Activated T-helper 17 cell treated with anti-CD3 and anti-CD28 coated beads, Interleukin-2, amount 50 U/mL, for 72 hours (primary cell): ENCODE measurements at regions not wholly inside any gene's neighbourhood (a gene's known extent, or its start where the extent isn't known, plus 50 kb on each side); places are given as distances from the start of the nearest gene placed in this dataset.
"Not testable (repeated sequence)": the region's sequence is repeated elsewhere in the genome, so short reads cannot be mapped to it uniquely, and the experiment has no call there.

Experiments
- ATAC-seq: fragments of 150-1000 bp; cut with Tn5 transposase; replicated peaks from 2 replicates; pipeline ENCODE4 v1.10.0; 2021; ENCODE audit warnings: mild to moderate bottlenecking, moderate library complexity
- H3K27ac Mint-ChIP-seq: one replicate; pipeline ENCODE4 v1.8.0; 2022; ENCODE audit warnings: mixed read lengths
- H3K27me3 Mint-ChIP-seq: one replicate; pipeline ENCODE4 v1.8.0; 2022; ENCODE audit warnings: mixed read lengths
- H3K36me3 Mint-ChIP-seq: one replicate; pipeline ENCODE4 v1.8.0; 2022; ENCODE audit warnings: low read depth, mild to moderate bottlenecking, mixed read lengths
- H3K4me1 Mint-ChIP-seq: one replicate; pipeline ENCODE4 v1.8.0; 2022; ENCODE audit warnings: mixed read lengths
- H3K4me3 Mint-ChIP-seq: one replicate; pipeline ENCODE4 v1.8.0; 2022; ENCODE audit warnings: mild to moderate bottlenecking, mixed read lengths
- H3K9me3 Mint-ChIP-seq: one replicate; pipeline ENCODE4 v1.8.0; 2022; ENCODE audit warnings: mixed read lengths

DNA sequence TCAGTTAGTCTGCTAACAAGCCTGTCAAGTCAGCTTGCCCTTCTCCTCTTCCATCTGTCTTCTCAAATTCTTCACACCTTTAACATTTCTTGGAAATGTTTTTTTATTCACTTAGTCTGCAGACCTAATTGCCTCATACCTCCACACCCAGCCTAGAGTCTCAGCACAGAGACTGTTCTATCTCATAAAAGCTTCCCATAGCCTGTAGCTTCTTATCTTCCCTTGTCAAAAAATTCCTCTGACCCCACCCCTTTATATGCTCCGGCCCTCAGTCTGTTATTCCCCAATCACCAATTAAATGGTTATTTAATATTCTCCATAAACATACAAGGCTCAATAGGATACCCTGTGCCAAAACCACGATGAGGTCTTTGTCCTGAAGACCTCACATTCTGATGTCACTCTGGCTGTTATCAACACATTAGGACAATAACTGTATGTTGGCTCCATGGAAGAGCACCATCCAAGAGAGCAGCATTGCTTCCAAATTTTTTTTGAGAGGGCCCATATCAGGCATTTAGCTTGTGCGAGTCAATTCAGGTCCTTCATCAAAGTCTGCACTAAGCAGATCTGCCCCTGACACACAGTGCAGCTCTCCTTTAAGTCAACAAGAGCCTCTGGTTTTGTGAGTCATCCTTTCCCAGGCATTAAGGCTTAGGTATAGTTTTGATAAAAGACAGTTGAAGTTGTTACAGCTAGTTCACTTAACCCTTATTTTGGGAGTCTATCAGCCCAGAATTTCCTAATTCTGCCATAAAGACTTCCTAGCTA lies 83.2 kb upstream of the TBX18 start:
- no peaks in the 10 kb centered on the region for H3K36me3 Mint-ChIP-seq
- no peak overlapping the region for H3K4me3 Mint-ChIP-seq
- H3K27me3 Mint-ChIP-seq: no peaks in the 10 kb centered on the region
- no peaks in the 10 kb centered on the region for H3K4me1 Mint-ChIP-seq
- no peak overlapping the region for H3K27ac Mint-ChIP-seq
- peaks cover 12% of the 10 kb centered on the region for H3K9me3 Mint-ChIP-seq
- ATAC-seq: no peak

DNA sequence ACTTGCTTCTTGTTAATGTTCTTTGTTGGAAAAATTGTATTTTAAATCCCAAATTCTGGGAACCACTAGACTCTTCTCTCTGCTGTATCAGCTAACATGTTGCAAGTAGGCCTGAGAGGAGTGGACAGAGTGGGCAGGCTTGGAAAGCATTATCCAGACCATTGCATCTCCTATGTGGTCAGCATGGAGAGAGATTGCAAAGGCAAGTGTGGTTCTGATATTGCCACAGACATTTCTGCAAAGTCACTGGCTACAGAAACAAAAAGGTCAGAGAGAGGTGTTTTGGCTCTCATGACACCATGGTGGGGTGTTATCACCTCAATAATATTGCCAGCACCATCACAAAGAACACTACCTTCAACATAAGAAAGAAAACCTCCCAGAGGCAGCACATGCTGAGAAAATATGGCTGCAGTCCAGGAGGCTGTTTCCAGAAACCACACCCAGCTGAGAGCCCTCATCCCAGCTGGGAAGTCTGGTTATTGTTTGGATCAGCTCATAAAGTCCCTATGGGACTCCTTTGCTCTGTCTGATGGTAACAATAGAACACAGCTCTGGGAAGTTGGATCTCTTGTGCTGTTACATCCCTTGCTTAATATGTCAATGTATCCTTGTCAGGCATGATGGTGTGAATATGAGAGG lies 78.2 kb upstream of the TBX18 start:
- peaks cover 30% of the 10 kb centered on the region for H3K9me3 Mint-ChIP-seq
- H3K36me3 Mint-ChIP-seq: no peaks in the 10 kb centered on the region
- no peak overlapping the region for H3K4me3 Mint-ChIP-seq
- H3K27ac Mint-ChIP-seq: no peak overlapping the region
- no peak for ATAC-seq
- no peaks in the 10 kb centered on the region for H3K4me1 Mint-ChIP-seq
- H3K27me3 Mint-ChIP-seq: no peaks in the 10 kb centered on the region

DNA sequence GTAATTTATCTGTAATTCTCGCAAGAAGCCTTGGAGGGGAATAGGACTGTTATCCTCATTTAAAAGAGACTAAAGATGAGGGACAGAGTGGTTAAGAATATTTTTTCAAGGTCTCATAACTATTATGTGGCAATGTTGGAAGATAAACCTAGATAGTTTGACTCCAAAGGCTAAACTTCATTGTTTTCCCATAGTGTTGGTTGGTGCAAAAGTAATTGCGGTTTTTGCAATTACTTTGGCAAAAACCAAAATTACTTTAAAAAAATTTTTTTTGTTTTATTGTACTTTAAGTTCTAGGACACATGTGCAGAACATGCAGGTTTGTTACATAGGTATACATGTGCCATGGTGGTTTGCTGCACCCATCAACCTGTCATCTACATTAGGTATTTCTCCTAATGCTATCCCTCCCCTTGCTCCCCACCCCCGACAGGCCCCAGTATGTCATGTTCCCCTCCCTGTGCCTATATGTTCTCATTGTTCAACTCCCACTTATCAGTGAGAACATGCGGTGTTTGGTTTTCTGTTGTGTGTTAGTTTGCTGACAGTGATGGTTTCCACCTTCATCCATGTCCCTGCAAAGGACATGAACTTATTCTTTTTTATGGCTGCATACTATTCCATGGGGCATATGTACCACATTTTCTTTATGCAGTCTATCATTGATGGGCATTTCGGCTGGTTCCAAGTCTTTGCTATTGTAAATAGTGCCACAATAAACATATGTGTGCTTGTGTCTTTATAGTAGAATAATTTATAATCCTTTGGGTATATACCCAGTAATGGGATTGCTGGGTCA lies 72.9 kb upstream of the TBX18 start:
- not testable (repeated sequence) for H3K27ac Mint-ChIP-seq, ATAC-seq, H3K36me3 Mint-ChIP-seq, H3K4me3 Mint-ChIP-seq, H3K27me3 Mint-ChIP-seq, H3K4me1 Mint-ChIP-seq
- peaks cover 22% of the 10 kb centered on the region for H3K9me3 Mint-ChIP-seq

DNA sequence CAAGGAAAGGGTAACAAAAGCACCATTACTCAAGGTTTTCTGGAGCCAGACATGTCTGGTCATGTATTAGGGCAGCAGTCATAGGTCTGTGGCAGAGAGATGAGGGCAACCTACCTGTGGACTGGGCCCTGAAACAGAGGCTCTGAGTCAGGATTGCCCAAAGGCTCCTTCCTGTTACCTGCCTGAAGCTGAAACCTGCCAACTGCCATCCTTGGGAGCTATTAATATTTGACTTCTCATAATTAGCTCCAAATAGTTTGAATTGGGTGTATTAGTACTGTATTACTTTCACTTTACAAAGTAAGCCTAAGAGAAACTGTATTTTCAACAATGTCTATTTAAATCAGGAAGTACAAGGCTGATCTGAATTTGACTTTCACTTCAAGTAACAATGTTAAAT lies 72.0 kb upstream of the TBX18 start:
- Mint-ChIP-seq H3K4me3 (no peak overlapping the region), H3K36me3 (no peaks in the 10 kb centered on the region), H3K9me3 (peaks cover 17% of the 10 kb centered on the region), H3K27ac (no peak overlapping the region), H3K27me3 (no peaks in the 10 kb centered on the region), H3K4me1 (no peaks in the 10 kb centered on the region)
- no peak for ATAC-seq

DNA sequence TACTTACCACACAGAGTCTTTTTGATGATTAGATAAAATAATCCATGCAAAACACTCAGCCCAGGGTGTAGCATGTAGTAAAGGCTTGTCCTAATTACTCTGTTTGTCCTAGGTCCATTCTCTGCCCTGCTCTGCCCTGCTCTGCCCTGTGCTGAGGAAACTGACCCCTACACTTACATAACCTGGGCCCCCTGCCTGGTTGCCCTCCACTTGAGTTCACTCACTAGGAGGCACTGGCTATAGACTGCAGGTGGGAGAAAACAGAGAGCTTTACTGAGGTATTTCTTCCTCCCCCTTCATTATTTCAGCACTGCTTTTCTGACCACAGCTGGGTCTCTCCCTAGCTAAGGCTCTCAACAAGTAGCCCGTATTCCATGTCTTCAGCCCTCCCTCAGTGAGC lies 70.9 kb upstream of the TBX18 start:
- no peak for ATAC-seq
- Mint-ChIP-seq H3K4me1 (no peaks in the 10 kb centered on the region), H3K27ac (no peak overlapping the region), H3K27me3 (no peaks in the 10 kb centered on the region), H3K9me3 (peaks cover 7% of the 10 kb centered on the region), H3K4me3 (no peak overlapping the region), H3K36me3 (no peaks in the 10 kb centered on the region)

DNA sequence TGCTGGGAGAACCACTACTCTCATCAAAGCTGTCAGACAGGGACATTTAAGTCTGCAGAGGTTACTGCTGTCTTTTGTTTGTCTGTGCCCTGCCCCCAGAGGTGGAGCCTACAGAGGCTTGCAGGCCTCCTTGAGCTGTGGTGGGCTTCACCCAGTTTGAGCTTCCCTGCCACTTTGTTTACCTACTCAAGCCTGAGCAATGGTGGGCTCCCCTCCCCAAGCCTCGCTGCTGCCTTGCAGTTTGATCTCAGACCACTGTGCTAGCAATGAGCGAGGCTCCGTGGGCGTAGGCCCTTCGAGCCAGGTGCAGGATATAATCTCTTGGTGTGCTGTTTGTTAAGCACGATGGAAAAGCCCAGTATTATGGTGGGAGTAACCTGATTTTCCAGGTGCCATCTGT lies 67.5 kb upstream of the TBX18 start:
- peaks cover 11% of the 10 kb centered on the region for H3K9me3 Mint-ChIP-seq
- not testable (repeated sequence) for ATAC-seq, H3K36me3 Mint-ChIP-seq

DNA sequence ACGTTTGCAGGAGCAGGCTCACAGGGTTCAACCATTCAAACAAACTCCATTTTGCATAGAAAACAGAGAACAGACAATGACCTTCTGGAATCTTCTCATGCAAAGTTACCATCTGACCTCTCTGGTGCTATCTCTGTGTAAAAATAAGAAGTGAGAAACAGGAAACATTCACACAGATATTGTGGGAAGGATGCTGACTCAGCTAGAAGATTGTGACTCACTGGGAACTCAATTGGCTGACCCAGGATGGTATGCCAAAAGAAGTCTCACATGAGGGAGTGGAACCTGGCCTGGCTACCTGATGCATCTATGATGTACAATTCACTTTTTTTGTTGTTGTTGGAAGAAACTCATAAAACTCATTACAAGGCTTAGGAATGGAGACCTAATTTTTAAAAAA lies 61.1 kb upstream of the TBX18 start:
- no peaks in the 10 kb centered on the region for H3K36me3 Mint-ChIP-seq
- no peak overlapping the region for H3K4me3 Mint-ChIP-seq
- ATAC-seq: no peak
- H3K27ac Mint-ChIP-seq: no peak overlapping the region
- H3K9me3 Mint-ChIP-seq: peaks cover 11% of the 10 kb centered on the region
- no peaks in the 10 kb centered on the region for H3K27me3 Mint-ChIP-seq
- H3K4me1 Mint-ChIP-seq: no peaks in the 10 kb centered on the region

More for the DNA sequence above, 67.5 kb upstream of the TBX18 start:
- H3K4me3 Mint-ChIP-seq, H3K4me1 Mint-ChIP-seq, H3K27me3 Mint-ChIP-seq, H3K27ac Mint-ChIP-seq: not testable (repeated sequence)

DNA sequence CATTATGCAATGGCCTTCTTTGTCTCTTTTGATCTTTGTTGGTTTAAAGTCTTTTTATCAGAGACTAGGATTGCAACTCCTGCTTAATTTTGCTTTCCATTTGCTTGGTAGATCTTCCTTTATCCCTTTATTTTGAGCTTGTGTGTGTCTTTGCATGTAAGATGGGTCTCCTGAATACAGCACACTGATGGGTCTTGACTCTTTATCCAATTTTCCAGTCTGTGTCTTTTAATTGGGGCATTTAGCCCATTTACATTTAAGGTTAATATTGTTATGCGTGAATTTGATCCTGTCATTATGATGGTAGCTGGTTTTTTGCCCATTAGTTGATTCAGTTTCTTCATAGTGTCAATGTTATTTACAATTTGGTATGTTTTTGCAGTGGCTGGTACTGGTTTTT lies 56.9 kb upstream of the TBX18 start:
- not testable (repeated sequence) for H3K27me3 Mint-ChIP-seq, H3K4me1 Mint-ChIP-seq, H3K4me3 Mint-ChIP-seq, ATAC-seq, H3K27ac Mint-ChIP-seq, H3K36me3 Mint-ChIP-seq
- peaks cover 14% of the 10 kb centered on the region for H3K9me3 Mint-ChIP-seq

DNA sequence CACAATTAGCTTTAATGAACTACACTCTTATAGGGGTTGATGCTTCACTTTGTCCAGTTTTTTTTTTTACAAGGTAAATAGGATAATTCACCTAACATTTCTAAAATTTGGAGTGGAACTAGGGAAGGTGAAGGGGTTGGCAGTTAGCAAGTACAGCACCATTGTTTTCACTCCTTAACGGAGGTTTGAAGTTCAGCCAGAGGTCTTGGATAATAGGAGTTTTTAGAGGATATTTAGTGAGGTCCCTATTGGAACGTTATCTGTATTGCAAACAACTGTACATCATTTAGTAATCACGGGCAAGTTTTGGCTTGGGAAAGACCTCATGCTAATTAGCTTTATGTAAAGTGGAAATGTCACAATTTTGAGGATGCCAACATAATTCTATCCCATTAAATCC lies 52.3 kb upstream of the TBX18 start:
- Mint-ChIP-seq H3K36me3 (no peaks in the 10 kb centered on the region), H3K9me3 (peaks cover 11% of the 10 kb centered on the region), H3K27me3 (no peaks in the 10 kb centered on the region), H3K4me3 (no peak overlapping the region), H3K4me1 (no peaks in the 10 kb centered on the region), H3K27ac (no peak overlapping the region)
- ATAC-seq: no peak

DNA sequence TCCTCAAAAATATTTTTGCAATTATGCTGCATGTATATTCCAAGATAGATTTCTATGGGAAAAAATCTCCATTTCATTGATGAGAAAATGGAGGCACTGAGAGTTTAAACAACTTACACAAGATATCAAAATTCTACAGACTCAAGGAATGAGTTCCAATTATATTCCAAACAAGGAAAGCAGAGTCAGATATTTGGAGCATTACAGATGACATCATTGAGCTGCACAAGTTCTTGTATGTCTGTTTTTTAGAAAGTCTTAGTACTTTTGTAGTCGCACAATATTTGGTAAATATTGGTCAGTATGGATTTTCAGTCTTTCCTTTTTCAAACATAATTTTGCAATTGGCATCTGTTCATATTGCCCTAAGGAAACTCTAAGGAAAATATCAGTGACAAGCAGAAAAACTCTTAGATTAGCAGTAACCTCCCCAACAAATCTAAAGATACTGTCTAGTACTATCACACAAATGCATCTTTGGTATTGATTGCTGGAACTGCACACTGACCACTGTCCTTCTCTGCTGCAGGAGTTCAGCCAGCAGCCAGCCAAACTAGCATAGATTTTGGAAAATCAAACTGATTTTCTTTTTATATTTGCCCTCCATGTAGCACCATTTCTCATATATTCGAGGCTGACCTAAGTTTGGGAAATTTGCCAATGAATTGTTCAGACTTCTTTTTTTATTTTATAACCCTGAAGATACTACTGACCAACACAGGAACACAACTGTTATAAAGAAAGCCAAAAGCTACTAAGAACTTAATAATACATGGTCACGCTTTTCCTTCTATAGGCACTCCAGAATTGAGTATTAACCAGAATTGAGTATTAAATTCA lies 51.7 kb upstream of the TBX18 start:
- H3K4me1 Mint-ChIP-seq: no peaks in the 10 kb centered on the region
- H3K4me3 Mint-ChIP-seq: no peak overlapping the region
- no peak overlapping the region for H3K27ac Mint-ChIP-seq
- no peaks in the 10 kb centered on the region for H3K27me3 Mint-ChIP-seq
- H3K9me3 Mint-ChIP-seq: peaks cover 11% of the 10 kb centered on the region
- ATAC-seq: no peak
- no peaks in the 10 kb centered on the region for H3K36me3 Mint-ChIP-seq
